ENCODE measurements at regions not wholly inside any gene's neighbourhood (a gene's known extent, or its start where the extent isn't known, plus 50 kb on each side); places are given as distances from the start of the nearest gene placed in this dataset.

DNA sequence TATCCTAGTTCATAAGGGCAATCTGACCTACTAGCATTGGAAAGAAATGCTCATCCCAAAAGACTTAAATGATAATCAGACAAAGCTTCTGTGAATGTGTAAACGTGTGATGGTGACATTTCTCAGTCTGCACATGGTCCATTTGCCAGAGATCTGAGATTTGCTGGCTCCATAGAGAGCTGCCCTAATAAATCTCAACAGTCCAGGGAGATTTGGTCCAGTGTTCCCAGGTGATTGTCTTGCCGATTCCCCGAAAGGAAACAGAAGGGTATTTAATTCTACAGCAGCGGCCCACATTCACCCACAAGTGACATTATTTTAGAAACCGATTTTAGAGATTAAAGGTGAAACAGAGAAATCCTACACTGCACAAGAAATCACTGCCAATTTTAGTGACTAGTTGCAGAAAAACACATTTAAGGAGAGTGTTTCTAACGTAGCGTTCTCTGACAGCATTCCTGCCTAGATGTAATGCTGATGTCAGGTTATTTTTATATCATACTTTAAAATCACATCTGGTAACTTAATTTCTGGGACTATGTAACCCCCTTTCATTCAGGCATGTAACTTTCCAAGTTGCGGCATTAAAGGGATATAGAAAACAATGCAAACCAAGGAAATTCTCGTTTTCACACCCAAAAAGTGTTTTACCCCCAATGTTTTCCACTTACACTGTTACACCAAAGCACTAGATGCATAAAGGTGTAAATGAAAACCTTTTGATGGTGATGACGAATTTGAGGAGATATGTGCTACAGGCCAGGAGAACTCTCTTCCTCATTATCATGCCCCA lies 231.9 kb upstream of the FN1 start:
- in situ Hi-C loops (cut with MboI): no loop called here
- H3K27me3 ChIP-seq (replicated peaks; ENCODE audit: insufficient read depth): no peaks in the 10 kb centered on the region
- peak overlapping the region; percentile 24 for H3K4me2 ChIP-seq (ENCODE audit: unreplicated experiment)

GRCh38 chr2:215664847-215665525 lies 229.1 kb upstream of the FN1 start:
- Histone ChIP-seq H3K27ac (peak overlapping the region; percentile 69), H3K9me2 (ENCODE audit: insufficient read depth) (no peaks in the 10 kb centered on the region; the same call in 1 of the 2 replicates), H4K20me1 (ENCODE audit: insufficient read depth) (no peaks in the 10 kb centered on the region), H3K4me1 (ENCODE audit: insufficient read depth) (peaks cover 48% of the 10 kb centered on the region), H3K79me2 (ENCODE audit: insufficient read depth) (no peaks in the 10 kb centered on the region), H2AFZ (0 out of 2 replicates have a peak overlapping the region, but pooled peaks have one; percentile 4), H3K9ac (peak overlapping the region; percentile 16), H3K4me3 (no peak overlapping the region), H3K9me3 (ENCODE audit: low read depth) (no peaks in the 10 kb centered on the region), H3K4me2 (ENCODE audit: unreplicated experiment) (peak overlapping the region; percentile 39), H3K27me3 (replicated peaks; ENCODE audit: insufficient read depth) (no peaks in the 10 kb centered on the region), H3F3A (ENCODE audit: insufficient read depth) (peaks cover 37% of the 10 kb centered on the region), H3K36me3 (ENCODE audit: low read depth) (no peaks in the 10 kb centered on the region)
- in situ Hi-C loops (cut with MboI): no loop called here
- peak; percentile 96 for DNase-seq
- TF ChIP-seq EZH2 (IDR thresholded peaks at IDR 0.05; ENCODE audit: insufficient read depth, poor library complexity, severe bottlenecking) (no peak), EZH2phosphoT487 (IDR thresholded peaks at IDR 0.05; ENCODE audit: insufficient read depth, low read depth) (0 out of 2 replicates have a peak, but pooled peaks have one; percentile 65)
- WGBS, 2 experiments (ENCODE audit: low coverage in 1 of 2, low lambda C conversion rate in 2 of 2, missing lambda C conversion rate in 2 of 2): 32 to 37% methylated on average over 3 of the region's 3 CpGs

More for the DNA sequence above, 231.9 kb upstream of the FN1 start:
- no peaks in the 10 kb centered on the region; the same call in 1 of the 2 replicates for H3K9me2 ChIP-seq (ENCODE audit: insufficient read depth)
- 59 to 64% methylated on average over 10 of the region's 10 CpGs for WGBS, 2 experiments (ENCODE audit: low coverage in 1 of 2, low lambda C conversion rate in 2 of 2, missing lambda C conversion rate in 2 of 2)
- no peaks in the 10 kb centered on the region for H3K9me3 ChIP-seq (ENCODE audit: low read depth)
- no peak overlapping the region for H3K9ac ChIP-seq
- no peak for DNase-seq
- no peak overlapping the region for H3K27ac ChIP-seq
- TF ChIP-seq EZH2phosphoT487 (IDR thresholded peaks at IDR 0.05; ENCODE audit: insufficient read depth, low read depth): no peak
- TF ChIP-seq EZH2 (IDR thresholded peaks at IDR 0.05; ENCODE audit: insufficient read depth, poor library complexity, severe bottlenecking): no peak
- H3K4me3 ChIP-seq: no peak overlapping the region
- peaks cover 24% of the 10 kb centered on the region for H3F3A ChIP-seq (ENCODE audit: insufficient read depth)
- peaks cover 31% of the 10 kb centered on the region for H3K4me1 ChIP-seq (ENCODE audit: insufficient read depth)
- 0 out of 2 replicates have a peak overlapping the region, but pooled peaks have one; percentile 2 for H2AFZ ChIP-seq
- H3K79me2 ChIP-seq (ENCODE audit: insufficient read depth): no peaks in the 10 kb centered on the region
- no peaks in the 10 kb centered on the region for H3K36me3 ChIP-seq (ENCODE audit: low read depth)
- no peaks in the 10 kb centered on the region for H4K20me1 ChIP-seq (ENCODE audit: insufficient read depth)

DNA sequence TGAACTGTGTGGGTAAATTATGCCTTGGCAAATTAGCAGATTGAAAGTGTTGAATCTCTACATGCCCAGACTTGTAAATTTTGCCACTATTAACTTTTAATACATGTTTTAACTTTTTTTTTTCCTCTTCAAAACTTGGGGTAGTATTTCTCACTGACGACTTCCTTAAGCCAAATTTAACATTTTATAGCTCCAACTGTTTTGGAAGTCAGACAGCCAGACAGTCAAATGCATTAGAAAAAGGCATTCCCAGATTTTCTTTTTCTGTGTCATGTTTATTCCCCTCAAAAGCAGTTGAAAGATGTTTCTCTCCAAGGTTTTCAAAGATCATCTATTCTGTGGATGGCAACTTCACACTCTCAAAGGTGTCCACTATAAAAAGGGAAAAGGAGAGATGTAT lies 226.8 kb upstream of the FN1 start:
- H4K20me1 ChIP-seq (ENCODE audit: insufficient read depth): no peaks in the 10 kb centered on the region
- in situ Hi-C loops (cut with MboI): no loop called here
- no peak overlapping the region for H3K9ac ChIP-seq
- H3K4me1 ChIP-seq (ENCODE audit: insufficient read depth): peaks cover 61% of the 10 kb centered on the region
- no peak for TF ChIP-seq EZH2 (IDR thresholded peaks at IDR 0.05; ENCODE audit: insufficient read depth, poor library complexity, severe bottlenecking)
- no peak for TF ChIP-seq EZH2phosphoT487 (IDR thresholded peaks at IDR 0.05; ENCODE audit: insufficient read depth, low read depth)
- no peaks in the 10 kb centered on the region; the same call in 1 of the 2 replicates for H3K9me2 ChIP-seq (ENCODE audit: insufficient read depth)
- no peaks in the 10 kb centered on the region for H3K36me3 ChIP-seq (ENCODE audit: low read depth)
- H3K27me3 ChIP-seq (replicated peaks; ENCODE audit: insufficient read depth): no peaks in the 10 kb centered on the region
- peaks cover 56% of the 10 kb centered on the region for H3F3A ChIP-seq (ENCODE audit: insufficient read depth)
- no peak overlapping the region for H3K4me2 ChIP-seq (ENCODE audit: unreplicated experiment)
- H2AFZ ChIP-seq: no peak overlapping the region
- H3K27ac ChIP-seq: no peak overlapping the region
- WGBS, 2 experiments (ENCODE audit: low coverage in 1 of 2, low lambda C conversion rate in 2 of 2, missing lambda C conversion rate in 2 of 2): 18 to 26% methylated on average over 1 of the region's 1 CpG
- no peak overlapping the region for H3K4me3 ChIP-seq
- H3K9me3 ChIP-seq (ENCODE audit: low read depth): no peaks in the 10 kb centered on the region
- H3K79me2 ChIP-seq (ENCODE audit: insufficient read depth): no peaks in the 10 kb centered on the region
- DNase-seq: no peak

DNA sequence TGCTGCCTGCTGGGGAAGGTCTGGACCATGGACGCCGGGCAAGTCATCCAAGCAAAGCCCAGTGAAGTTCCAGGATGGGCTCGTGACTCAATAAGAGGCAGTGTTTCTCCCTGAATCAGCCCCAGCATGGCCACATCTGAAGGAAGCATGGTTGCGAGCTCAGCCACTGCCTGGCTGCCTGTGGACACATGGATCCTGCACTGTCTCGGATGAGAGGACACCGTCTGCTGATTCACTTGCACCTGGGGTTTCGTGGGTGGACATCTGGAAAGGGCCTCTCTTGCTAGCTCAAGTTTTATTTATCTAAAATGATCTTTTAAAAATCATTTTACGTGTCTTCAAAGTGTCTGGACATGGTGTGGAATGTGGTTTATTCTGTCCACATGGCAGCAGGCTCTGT lies 224.8 kb upstream of the FN1 start:
- Histone ChIP-seq H3K9me3 (ENCODE audit: low read depth) (no peaks in the 10 kb centered on the region), H3K27me3 (replicated peaks; ENCODE audit: insufficient read depth) (no peaks in the 10 kb centered on the region), H3K36me3 (ENCODE audit: low read depth) (no peaks in the 10 kb centered on the region), H4K20me1 (ENCODE audit: insufficient read depth) (no peaks in the 10 kb centered on the region), H2AFZ (peak overlapping the region; percentile 34; the same call in 1 of the 2 replicates), H3K4me3 (no peak overlapping the region), H3F3A (ENCODE audit: insufficient read depth) (peaks cover 64% of the 10 kb centered on the region), H3K79me2 (ENCODE audit: insufficient read depth) (no peaks in the 10 kb centered on the region), H3K4me1 (ENCODE audit: insufficient read depth) (peaks cover 65% of the 10 kb centered on the region), H3K27ac (peak overlapping the region; percentile 76), H3K9me2 (ENCODE audit: insufficient read depth) (no peaks in the 10 kb centered on the region), H3K4me2 (ENCODE audit: unreplicated experiment) (no peak overlapping the region), H3K9ac (peak overlapping the region; percentile 17; the same call in 1 of the 2 replicates)
- peak; percentile 92 for DNase-seq
- in situ Hi-C loops (cut with MboI): no loop called here
- WGBS, 2 experiments (ENCODE audit: low coverage in 1 of 2, low lambda C conversion rate in 2 of 2, missing lambda C conversion rate in 2 of 2): 29 to 33% methylated on average over 8 of the region's 8 CpGs
- TF ChIP-seq EZH2phosphoT487 (IDR thresholded peaks at IDR 0.05; ENCODE audit: insufficient read depth, low read depth) (no peak), EZH2 (IDR thresholded peaks at IDR 0.05; ENCODE audit: insufficient read depth, poor library complexity, severe bottlenecking) (no peak)
